ACC112 (cell line): ENCODE measurements at regions not wholly inside any gene's neighbourhood (a gene's known extent, or its start where the extent isn't known, plus 50 kb on each side); places are given as distances from the start of the nearest gene placed in this dataset.

Source experiments
- H2AFZ ChIP-seq: fragments of 200-600 bp; sonication (generic); one replicate; pipeline ENCODE4 v1.6.0; 2017; ENCODE audit warnings: antibody characterized with exemption, low read length; ENCODE audit not compliant: unreplicated experiment
- H3K27ac ChIP-seq: fragments of 200-600 bp; sonication (generic); 2 replicates; pipeline ENCODE4 v1.5.1; 2014; ENCODE audit warnings: low read depth, mild to moderate bottlenecking, antibody characterized with exemption, low read length, moderate library complexity
- H3K27me3 ChIP-seq: fragments of 200-600 bp; sonication (generic); 2 replicates; pipeline ENCODE4 v1.6.1; 2014; ENCODE audit warnings: mild to moderate bottlenecking, antibody characterized with exemption, low read length, moderate library complexity, mixed read lengths; ENCODE audit not compliant: insufficient read depth
- H3K36me3 ChIP-seq: fragments of 200-600 bp; sonication (generic); 2 replicates; pipeline ENCODE4 v1.6.1; 2016; ENCODE audit warnings: mild to moderate bottlenecking, antibody characterized with exemption, low read length, moderate library complexity, mixed read lengths; ENCODE audit not compliant: insufficient read depth
- H3K4me1 ChIP-seq: fragments of 200-600 bp; sonication (generic); one replicate; pipeline ENCODE4 v1.6.1; 2016; ENCODE audit warnings: low read length, mixed read lengths; ENCODE audit not compliant: insufficient read depth, unreplicated experiment, control insufficient read depth
- H3K4me3 ChIP-seq: fragments of 200-600 bp; sonication (generic); 2 replicates; pipeline ENCODE4 v1.5.1; 2014; ENCODE audit warnings: mild to moderate bottlenecking, low read depth, low read length
- H3K79me2 ChIP-seq: fragments of 200-600 bp; sonication (generic); one replicate; pipeline ENCODE4 v1.6.0; 2016; ENCODE audit warnings: low read length; ENCODE audit not compliant: control insufficient read depth, unreplicated experiment, insufficient read depth

GRCh38 chr4:3657902-3658529, 108.2 kb upstream of the ADRA2C start:
- peaks cover 45% of the 10 kb centered on the region for H3K27me3 ChIP-seq
- H3K4me1 ChIP-seq = peaks cover 16% of the 10 kb centered on the region

GRCh38 chr4:3656416-3657356, 109.5 kb upstream of the ADRA2C start:
- peaks cover 16% of the 10 kb centered on the region for H3K4me1 ChIP-seq
- no peak overlapping the region for H3K4me3 ChIP-seq
- H3K36me3 ChIP-seq = no peaks in the 10 kb centered on the region
- no peaks in the 10 kb centered on the region for H3K79me2 ChIP-seq
- H2AFZ ChIP-seq = no peak overlapping the region
- peak overlapping the region; percentile 82; the same call in 1 of the 2 replicates for H3K27ac ChIP-seq
- peaks cover 48% of the 10 kb centered on the region for H3K27me3 ChIP-seq

More at GRCh38 chr4:3657902-3658529, 108.2 kb upstream of the ADRA2C start:
- Histone ChIP-seq H3K36me3 (no peaks in the 10 kb centered on the region), H2AFZ (peak overlapping the region; percentile 5), H3K4me3 (peak overlapping the region; percentile 18), H3K79me2 (no peaks in the 10 kb centered on the region), H3K27ac (peak overlapping the region; percentile 82)

GRCh38 chr4:3655963-3656362, 110.2 kb upstream of the ADRA2C start:
- H3K36me3 ChIP-seq = no peaks in the 10 kb centered on the region
- no peak overlapping the region for H3K4me3 ChIP-seq
- H2AFZ ChIP-seq = no peak overlapping the region
- H3K4me1 ChIP-seq = peaks cover 16% of the 10 kb centered on the region
- H3K79me2 ChIP-seq = no peaks in the 10 kb centered on the region
- peaks cover 48% of the 10 kb centered on the region for H3K27me3 ChIP-seq
- no peak overlapping the region for H3K27ac ChIP-seq

- no peak overlapping the region for H3K27ac ChIP-seq
- H3K4me3 ChIP-seq = no peak overlapping the region
- H3K27me3 ChIP-seq = peaks cover 51% of the 10 kb centered on the region
- H3K36me3 ChIP-seq = no peaks in the 10 kb centered on the region
- H3K4me1 ChIP-seq = peaks cover 16% of the 10 kb centered on the region
- no peak overlapping the region for H2AFZ ChIP-seq
- no peaks in the 10 kb centered on the region for H3K79me2 ChIP-seq
Observed at GRCh38 chr4:3655485-3655884, 110.7 kb upstream of the ADRA2C start.

- Histone ChIP-seq H3K27me3 (peaks cover 57% of the 10 kb centered on the region), H3K36me3 (no peaks in the 10 kb centered on the region), H3K4me3 (no peak overlapping the region), H3K4me1 (peaks cover 16% of the 10 kb centered on the region), H2AFZ (no peak overlapping the region), H3K27ac (no peak overlapping the region), H3K79me2 (no peaks in the 10 kb centered on the region)
Observed at GRCh38 chr4:3654036-3654807, 112.0 kb upstream of the ADRA2C start.

GRCh38 chr4:3652586-3652985, 113.6 kb upstream of the ADRA2C start:
- H3K27ac ChIP-seq = no peak overlapping the region
- H2AFZ ChIP-seq = no peak overlapping the region
- H3K4me3 ChIP-seq = no peak overlapping the region
- H3K36me3 ChIP-seq = no peaks in the 10 kb centered on the region
- H3K4me1 ChIP-seq = peaks cover 5% of the 10 kb centered on the region
- H3K79me2 ChIP-seq = no peaks in the 10 kb centered on the region
- peaks cover 54% of the 10 kb centered on the region; the same call in 1 of the 2 replicates for H3K27me3 ChIP-seq

- no peak overlapping the region for H3K4me3 ChIP-seq
- H3K4me1 ChIP-seq = no peaks in the 10 kb centered on the region
- no peak overlapping the region for H3K27ac ChIP-seq
- no peaks in the 10 kb centered on the region for H3K79me2 ChIP-seq
- H3K27me3 ChIP-seq = peaks cover 56% of the 10 kb centered on the region; the same call in 1 of the 2 replicates
- H3K36me3 ChIP-seq = no peaks in the 10 kb centered on the region
- no peak overlapping the region for H2AFZ ChIP-seq
Observed at GRCh38 chr4:3651267-3651845, 114.8 kb upstream of the ADRA2C start.

GRCh38 chr4:3649491-3649890, 116.7 kb upstream of the ADRA2C start:
- Histone ChIP-seq H3K27me3 (peaks cover 40% of the 10 kb centered on the region; the same call in 1 of the 2 replicates), H3K27ac (no peak overlapping the region), H3K79me2 (no peaks in the 10 kb centered on the region), H2AFZ (no peak overlapping the region), H3K4me1 (peaks cover 8% of the 10 kb centered on the region), H3K4me3 (no peak overlapping the region), H3K36me3 (no peaks in the 10 kb centered on the region)

GRCh38 chr4:3648731-3649130, 116.5 kb upstream of the LRPAP1 start:
- Histone ChIP-seq H3K4me1 (peaks cover 8% of the 10 kb centered on the region), H3K79me2 (no peaks in the 10 kb centered on the region), H2AFZ (no peak overlapping the region), H3K36me3 (no peaks in the 10 kb centered on the region), H3K27me3 (peaks cover 40% of the 10 kb centered on the region; the same call in 1 of the 2 replicates), H3K4me3 (no peak overlapping the region), H3K27ac (no peak overlapping the region)

- H3K27me3 ChIP-seq = peaks cover 40% of the 10 kb centered on the region; the same call in 1 of the 2 replicates
- no peak overlapping the region for H2AFZ ChIP-seq
- H3K4me3 ChIP-seq = no peak overlapping the region
- H3K79me2 ChIP-seq = no peaks in the 10 kb centered on the region
- peaks cover 8% of the 10 kb centered on the region for H3K4me1 ChIP-seq
- no peak overlapping the region for H3K27ac ChIP-seq
- no peaks in the 10 kb centered on the region for H3K36me3 ChIP-seq
Observed at GRCh38 chr4:3648195-3648594, 116.0 kb upstream of the LRPAP1 start.
